Osteoblast (primary cell): ENCODE measurements at regions not wholly inside any gene's neighbourhood (a gene's known extent, or its start where the extent isn't known, plus 50 kb on each side); places are given as distances from the start of the nearest gene placed in this dataset.

Experiments used
- DNase-seq: peaks from one replicate; pipeline ENCODE4 v3.0.0; 2011; ENCODE audit warnings: low spot score, mixed read lengths; ENCODE audit not compliant: insufficient read length; ENCODE audit errors: missing footprints
- H2AFZ ChIP-seq: 2 replicates; pipeline ENCODE4 v1.6.0; 2011; ENCODE audit warnings: mild to moderate bottlenecking, low read length
- H3K27ac ChIP-seq: 2 replicates; pipeline ENCODE4 v1.5.1; 2011; ENCODE audit warnings: mild to moderate bottlenecking, low read depth, low read length, moderate library complexity
- H3K27me3 ChIP-seq: 2 replicates; pipeline ENCODE4 v1.6.0; 2012; ENCODE audit warnings: mild to moderate bottlenecking, control low read depth, inconsistent platforms, low read length, moderate library complexity; ENCODE audit not compliant: insufficient read depth
- H3K36me3 ChIP-seq: 2 replicates; pipeline ENCODE4 v1.5.1; 2011; ENCODE audit warnings: mild to moderate bottlenecking, low read length, control low read depth, moderate library complexity; ENCODE audit not compliant: insufficient read depth
- H3K4me1 ChIP-seq: 2 replicates; pipeline ENCODE4 v1.5.1; 2011; ENCODE audit warnings: mild to moderate bottlenecking, low read length, control low read depth, moderate library complexity; ENCODE audit not compliant: insufficient read depth
- H3K4me2 ChIP-seq: 2 replicates; pipeline ENCODE4 v1.6.0; 2011; ENCODE audit warnings: mild to moderate bottlenecking, low read length; ENCODE audit not compliant: insufficient read depth
- H3K4me3 ChIP-seq: fragments of 200-600 bp; sonication (generic); 3 replicates; pipeline ENCODE4 v1.5.1; 2012; ENCODE audit warnings: mild to moderate bottlenecking, low read length, inconsistent platforms; ENCODE audit not compliant: insufficient read depth
- H3K79me2 ChIP-seq: 2 replicates; pipeline ENCODE4 v1.6.0; 2012; ENCODE audit warnings: mild to moderate bottlenecking, low read length, control low read depth, inconsistent platforms; ENCODE audit not compliant: insufficient read depth
- H3K9me3 ChIP-seq: 2 replicates; pipeline ENCODE4 v1.5.1; 2011; ENCODE audit warnings: low read depth, low read length, control low read depth
- H4K20me1 ChIP-seq: 2 replicates; pipeline ENCODE4 v1.6.0; 2012; ENCODE audit warnings: mild to moderate bottlenecking, low read length, control low read depth; ENCODE audit not compliant: insufficient read depth
- TF ChIP-seq, protein P1 (sequence below): IDR thresholded peaks from 2 replicates; pipeline ENCODE4 v1.5.1; 2011; ENCODE audit warnings: mild to moderate bottlenecking, low read depth, low read length, moderate library complexity; ENCODE audit errors: extremely low read depth

DNA sequence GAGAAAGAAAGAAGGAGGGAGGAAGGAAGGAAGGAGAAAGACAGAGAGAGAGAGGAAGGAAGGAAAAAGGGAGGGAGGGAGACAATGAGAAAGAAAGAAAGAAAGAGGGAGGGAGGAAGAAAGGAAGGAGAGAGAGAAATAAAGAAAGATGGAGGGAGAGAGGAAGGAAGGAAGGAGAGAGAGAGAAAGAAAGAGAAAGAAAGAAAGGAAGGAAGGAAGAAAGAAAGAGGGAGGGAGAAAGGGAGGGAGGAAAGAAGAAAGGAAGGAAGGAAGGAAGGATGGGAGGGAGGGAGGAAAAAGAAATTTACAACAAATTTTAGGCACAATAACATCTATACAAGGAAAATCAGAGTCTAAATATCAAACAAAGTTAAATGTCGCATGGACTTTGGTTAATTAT is 332.6 kb upstream of the KLF6 start:
- Histone ChIP-seq H3K4me2 (no peak overlapping the region), H3K4me3 (no peak overlapping the region), H3K27ac (no peak overlapping the region), H3K36me3 (no peaks in the 10 kb centered on the region), H2AFZ (no peak overlapping the region), H3K79me2 (no peaks in the 10 kb centered on the region), H3K27me3 (no peaks in the 10 kb centered on the region), H3K9me3 (no peaks in the 10 kb centered on the region), H3K4me1 (no peaks in the 10 kb centered on the region), H4K20me1 (no peaks in the 10 kb centered on the region)
- no peak for DNase-seq
- TF ChIP-seq, protein P1, sequence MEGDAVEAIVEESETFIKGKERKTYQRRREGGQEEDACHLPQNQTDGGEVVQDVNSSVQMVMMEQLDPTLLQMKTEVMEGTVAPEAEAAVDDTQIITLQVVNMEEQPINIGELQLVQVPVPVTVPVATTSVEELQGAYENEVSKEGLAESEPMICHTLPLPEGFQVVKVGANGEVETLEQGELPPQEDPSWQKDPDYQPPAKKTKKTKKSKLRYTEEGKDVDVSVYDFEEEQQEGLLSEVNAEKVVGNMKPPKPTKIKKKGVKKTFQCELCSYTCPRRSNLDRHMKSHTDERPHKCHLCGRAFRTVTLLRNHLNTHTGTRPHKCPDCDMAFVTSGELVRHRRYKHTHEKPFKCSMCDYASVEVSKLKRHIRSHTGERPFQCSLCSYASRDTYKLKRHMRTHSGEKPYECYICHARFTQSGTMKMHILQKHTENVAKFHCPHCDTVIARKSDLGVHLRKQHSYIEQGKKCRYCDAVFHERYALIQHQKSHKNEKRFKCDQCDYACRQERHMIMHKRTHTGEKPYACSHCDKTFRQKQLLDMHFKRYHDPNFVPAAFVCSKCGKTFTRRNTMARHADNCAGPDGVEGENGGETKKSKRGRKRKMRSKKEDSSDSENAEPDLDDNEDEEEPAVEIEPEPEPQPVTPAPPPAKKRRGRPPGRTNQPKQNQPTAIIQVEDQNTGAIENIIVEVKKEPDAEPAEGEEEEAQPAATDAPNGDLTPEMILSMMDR: no peak

DNA sequence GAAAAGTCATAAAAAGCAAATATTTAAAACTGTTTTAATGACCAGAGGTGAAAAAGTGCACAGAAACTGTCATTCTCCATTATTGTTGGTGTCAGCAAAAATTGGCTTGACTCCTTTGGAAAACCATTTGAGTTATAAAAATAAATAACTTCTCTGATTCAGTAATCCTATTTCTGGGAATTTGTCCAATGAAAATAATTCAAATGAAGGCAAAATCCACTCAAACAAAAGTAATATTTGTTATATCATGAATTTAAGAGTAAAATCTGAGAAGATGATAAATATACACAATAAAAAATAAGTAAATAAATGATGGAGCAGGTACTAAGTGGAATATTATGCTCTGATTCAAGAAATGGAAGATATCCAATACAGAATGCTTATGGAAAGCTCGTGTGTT is 326.6 kb upstream of the KLF6 start:
- Histone ChIP-seq H3K36me3 (no peaks in the 10 kb centered on the region), H4K20me1 (no peaks in the 10 kb centered on the region), H3K9me3 (no peaks in the 10 kb centered on the region), H3K4me2 (no peak overlapping the region), H3K27ac (no peak overlapping the region), H2AFZ (no peak overlapping the region), H3K27me3 (no peaks in the 10 kb centered on the region), H3K79me2 (no peaks in the 10 kb centered on the region), H3K4me1 (peaks cover 8% of the 10 kb centered on the region), H3K4me3 (no peak overlapping the region)
- TF ChIP-seq, protein P1: no peak
- peak; percentile 43 for DNase-seq

DNA sequence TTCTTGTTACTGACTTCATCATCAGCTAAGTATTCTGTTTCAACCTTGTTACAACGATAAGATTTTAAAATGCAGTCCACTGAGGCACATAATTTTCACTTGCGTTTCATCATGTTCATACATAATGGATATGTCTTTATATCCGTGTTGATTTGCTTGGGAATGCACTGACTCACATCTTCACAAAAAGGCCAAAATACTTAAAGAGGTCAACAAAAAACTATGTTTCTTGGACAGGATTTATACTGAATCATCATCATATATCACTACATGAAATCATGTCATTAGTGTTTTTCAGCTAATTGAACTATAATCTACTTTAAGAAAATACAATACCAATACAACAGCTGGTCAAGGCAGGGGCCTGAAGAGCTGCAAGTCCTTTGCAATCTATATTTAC is 324.5 kb upstream of the KLF6 start:
- Histone ChIP-seq H3K27me3 (no peaks in the 10 kb centered on the region), H3K27ac (no peak overlapping the region), H3K4me1 (peaks cover 8% of the 10 kb centered on the region), H3K9me3 (no peaks in the 10 kb centered on the region), H3K4me2 (no peak overlapping the region), H4K20me1 (no peaks in the 10 kb centered on the region), H3K4me3 (no peak overlapping the region), H3K79me2 (no peaks in the 10 kb centered on the region), H3K36me3 (no peaks in the 10 kb centered on the region), H2AFZ (no peak overlapping the region)
- no peak for DNase-seq
- TF ChIP-seq, protein P1: no peak

DNA sequence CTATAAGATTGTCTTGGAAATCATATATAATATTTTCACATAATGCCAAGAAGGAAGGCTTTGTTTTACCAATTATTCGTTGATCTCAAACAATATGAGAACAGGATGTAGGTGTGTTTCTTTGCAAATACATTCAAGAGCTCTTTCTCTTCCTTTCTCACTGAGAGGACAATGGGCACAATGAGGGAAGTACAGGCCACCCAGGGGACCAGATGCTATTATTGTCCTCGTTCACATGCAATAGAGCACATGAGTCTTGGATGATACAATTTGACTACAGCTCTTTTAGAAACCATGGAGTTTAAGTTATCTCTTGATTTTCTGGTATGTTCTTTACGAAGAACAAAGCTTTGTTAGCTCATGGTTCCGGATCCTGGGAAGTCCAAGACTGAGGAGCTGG is 323.7 kb upstream of the KLF6 start:
- no peak overlapping the region for H3K4me2 ChIP-seq
- no peaks in the 10 kb centered on the region for H3K27me3 ChIP-seq
- no peaks in the 10 kb centered on the region for H3K36me3 ChIP-seq
- no peak overlapping the region for H3K4me3 ChIP-seq
- H4K20me1 ChIP-seq: no peaks in the 10 kb centered on the region
- H3K4me1 ChIP-seq: peaks cover 8% of the 10 kb centered on the region
- no peaks in the 10 kb centered on the region for H3K9me3 ChIP-seq
- TF ChIP-seq, protein P1: no peak
- no peak overlapping the region for H3K27ac ChIP-seq
- DNase-seq: no peak
- no peaks in the 10 kb centered on the region for H3K79me2 ChIP-seq
- H2AFZ ChIP-seq: no peak overlapping the region
